SU-DHL-6 (cell line): ENCODE measurements at regions not wholly inside any gene's neighbourhood (a gene's known extent, or its start where the extent isn't known, plus 50 kb on each side); places are given as distances from the start of the nearest gene placed in this dataset.

Source experiments
- CTCF ChIP-seq: fragments of 200-600 bp; sonication (generic); IDR thresholded peaks from one replicate; pipeline ENCODE4 v1.5.1; 2017; ENCODE audit warnings: antibody characterized with exemption, mild to moderate bottlenecking, low read length, moderate library complexity; ENCODE audit not compliant: insufficient read depth, poor library complexity, severe bottlenecking
- EZH2phosphoT487 ChIP-seq: fragments of 200-600 bp; sonication (generic), shearing (Covaris generic); conservative IDR thresholded peaks from 2 replicates; pipeline ENCODE4 v1.6.1; 2018; ENCODE audit warnings: mild to moderate bottlenecking, antibody characterized with exemption, low read length, moderate library complexity, mixed read lengths

DNA sequence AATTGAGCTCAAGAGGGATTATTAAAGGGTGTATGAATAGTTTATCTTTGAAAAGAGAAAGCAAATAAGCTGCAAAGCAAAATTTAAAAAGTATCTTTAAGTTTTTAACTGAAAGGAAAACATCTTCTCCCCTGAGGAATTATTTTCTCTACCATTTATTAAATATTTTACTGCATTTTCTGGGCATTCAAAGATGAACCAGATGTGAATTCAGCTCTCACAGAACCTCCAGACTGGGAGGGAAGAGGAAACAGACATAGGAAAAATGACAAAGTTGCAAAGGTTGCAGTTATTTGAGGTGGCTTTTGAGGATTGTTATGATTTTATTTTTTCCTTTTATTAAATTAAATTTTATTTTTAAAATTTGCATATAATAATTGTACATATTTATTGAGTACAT lies 122.7 kb upstream of the SESN3 start:
- TF ChIP-seq CTCF (no peak), EZH2phosphoT487 (no peak)
